OCI-LY1 (cell line): ENCODE measurements at regions not wholly inside any gene's neighbourhood (a gene's known extent, or its start where the extent isn't known, plus 50 kb on each side); places are given as distances from the start of the nearest gene placed in this dataset.
"Not testable (repeated sequence)": the region's sequence is repeated elsewhere in the genome, so short reads cannot be mapped to it uniquely, and the experiment has no call there.

Source experiments
- CTCF ChIP-seq: fragments of 200-600 bp; sonication (generic), shearing (Covaris generic); IDR thresholded peaks from 2 replicates; pipeline ENCODE4 v1.5.1; 2017; ENCODE audit warnings: mild to moderate bottlenecking, antibody characterized with exemption, low read length, moderate library complexity, mixed read lengths
- EZH2 ChIP-seq: fragments of 200-600 bp; sonication (generic), shearing (Covaris generic); IDR thresholded peaks from 2 replicates; pipeline ENCODE4 v1.8.0; 2017; ENCODE audit warnings: borderline replicate concordance, mixed run types, mild to moderate bottlenecking, antibody characterized with exemption, low read length, moderate library complexity, mixed read lengths

- not testable (repeated sequence) for TF ChIP-seq CTCF, EZH2
Measured at GRCh38 chr12:41642808-41643207, 454.7 kb downstream of the PDZRN4 start.
